SK-N-SH (cell line): ENCODE measurements at regions not wholly inside any gene's neighbourhood (a gene's known extent, or its start where the extent isn't known, plus 50 kb on each side); places are given as distances from the start of the nearest gene placed in this dataset.

Experiments
- CTCF ChIA-PET: fragments of 300-600, 350-600 bp; formaldehyde crosslinking; extraction: SDS; loops from one replicate; lab custom pipeline; 2021; lab: Yijun Ruan, JAX
- POLR2A ChIA-PET: fragments of 350-600 bp; sonication (Branson Sonifier 250); formaldehyde crosslinking; extraction: SDS; loops from one replicate; lab custom pipeline; 2020; ENCODE audit warnings: antibody characterized with exemption, inconsistent platforms; lab: Yijun Ruan, JAX
- DNase-seq: peaks from one replicate; pipeline ENCODE4 v3.0.0; 2012
- H2AFZ ChIP-seq: fragments of 200-600 bp; sonication (generic); 2 replicates; pipeline ENCODE4 v1.8.1; 2016; ENCODE audit warnings: antibody characterized with exemption, mild to moderate bottlenecking, low read depth
- H3F3A ChIP-seq: fragments of 200-600 bp; sonication (generic); replicated peaks from 2 replicates; pipeline ENCODE3; 2016; ENCODE audit warnings: antibody characterized with exemption, mild to moderate bottlenecking; ENCODE audit not compliant: insufficient read depth
- H3K27ac ChIP-seq, 2 experiments: fragments of 200-500 bp in 1 of 2; fragments of 200-600 bp in 1 of 2; sonication (Bioruptor generic) in 1 of 2; sonication (generic), shearing (Covaris generic) in 1 of 2; 2 replicates each; pipeline versions ENCODE4 v1.5.1 to v1.6.1; 2014 to 2016; ENCODE audit warnings: low read depth in 2 of 2, inconsistent platforms in 1 of 2, low read length in 1 of 2, mild to moderate bottlenecking in 1 of 2, mixed read lengths in 1 of 2
- H3K27me3 ChIP-seq: fragments of 200-600 bp; sonication (generic), shearing (Covaris generic); 2 replicates; pipeline ENCODE4 v1.6.1; 2016; ENCODE audit warnings: mixed run types; ENCODE audit not compliant: insufficient read depth
- H3K36me3 ChIP-seq, 2 experiments: fragments of 200-500 bp in 1 of 2; fragments of 200-600 bp in 1 of 2; sonication (Bioruptor generic) in 1 of 2; sonication (generic) in 1 of 2; replicated peaks in 1 of 2; 2 replicates each; pipeline versions ENCODE3 to v1.5.1; 2014 to 2016; ENCODE audit warnings: low read length in 1 of 2, mild to moderate bottlenecking in 1 of 2; ENCODE audit not compliant: insufficient read depth in 2 of 2, control insufficient read depth in 1 of 2
- H3K4me1 ChIP-seq, 2 experiments: fragments of 200-500 bp in 1 of 2; fragments of 200-600 bp in 1 of 2; sonication (Bioruptor generic) in 1 of 2; sonication (generic), shearing (Covaris generic) in 1 of 2; 2 replicates each; pipeline versions ENCODE4 v1.5.1 to v1.6.1; 2014 to 2016; ENCODE audit warnings: low read depth in 1 of 2, low read length in 1 of 2, mixed run types in 1 of 2; ENCODE audit not compliant: insufficient read depth in 2 of 2, control insufficient read depth in 1 of 2
- H3K4me2 ChIP-seq: fragments of 200-600 bp; sonication (generic), shearing (Covaris generic); 2 replicates; pipeline ENCODE4 v1.6.1; 2017; ENCODE audit warnings: mixed run types
- H3K4me3 ChIP-seq, 2 experiments: fragments of 200-500 bp in 1 of 2; fragments of 200-600 bp in 1 of 2; sonication (Bioruptor generic) in 1 of 2; sonication (generic), shearing (Covaris generic) in 1 of 2; 2 replicates each; pipeline versions ENCODE4 v1.5.1 to v1.8.1; 2014 to 2016; ENCODE audit warnings: low read depth in 2 of 2, inconsistent platforms in 1 of 2, low read length in 1 of 2, mild to moderate bottlenecking in 1 of 2, mixed read lengths in 1 of 2, moderate library complexity in 1 of 2
- H3K79me2 ChIP-seq: fragments of 200-600 bp; sonication (generic); 2 replicates; pipeline ENCODE4 v1.8.1; 2017; ENCODE audit warnings: mild to moderate bottlenecking; ENCODE audit not compliant: insufficient read depth
- H3K9ac ChIP-seq: fragments of 200-600 bp; sonication (generic); 2 replicates; pipeline ENCODE4 v1.6.1; 2017; ENCODE audit warnings: mixed run types
- H3K9me2 ChIP-seq: fragments of 200-600 bp; sonication (generic); 2 replicates; pipeline ENCODE4 v1.6.1; 2017; ENCODE audit warnings: mixed run types
- H3K9me3 ChIP-seq: fragments of 200-600 bp; sonication (generic); 2 replicates; pipeline ENCODE4 v1.6.1; 2017; ENCODE audit warnings: mixed run types, mild to moderate bottlenecking, moderate library complexity
- H4K20me1 ChIP-seq: fragments of 200-600 bp; sonication (generic); 2 replicates; pipeline ENCODE4 v1.6.1; 2017; ENCODE audit warnings: mild to moderate bottlenecking, mixed run types; ENCODE audit not compliant: insufficient read depth
- CHD2 ChIP-seq: fragments of 150-350 bp; IDR thresholded peaks from 2 replicates; pipeline ENCODE4 v1.6.1; 2018; ENCODE audit warnings: low read length; ENCODE audit not compliant: partially characterized antibody
- CTCF ChIP-seq: fragments of 200-600 bp; sonication (generic); IDR thresholded peaks from 2 replicates; pipeline ENCODE4 v1.6.1; 2017; ENCODE audit warnings: antibody characterized with exemption, mild to moderate bottlenecking, moderate library complexity
- FOXM1 ChIP-seq: IDR thresholded peaks from 2 replicates; pipeline ENCODE4 v1.4.0; 2012; ENCODE audit warnings: low read depth, mild to moderate bottlenecking
- GABPA ChIP-seq: IDR thresholded peaks from 2 replicates; pipeline ENCODE4 v1.4.0; 2012; ENCODE audit warnings: low read depth, mild to moderate bottlenecking
- JUND ChIP-seq: IDR thresholded peaks from 2 replicates; pipeline ENCODE4 v1.4.0; 2012
- NFIC ChIP-seq: IDR thresholded peaks from 2 replicates; pipeline ENCODE4 v1.4.0; 2012; ENCODE audit warnings: borderline replicate concordance
- PBX3 ChIP-seq: IDR thresholded peaks from 2 replicates; pipeline ENCODE4; 2012
- RAD21 ChIP-seq: IDR thresholded peaks from 2 replicates; pipeline ENCODE4 v1.6.1; 2012; ENCODE audit warnings: mild to moderate bottlenecking, low read length
- RFX5 ChIP-seq: IDR thresholded peaks from 2 replicates; pipeline ENCODE4 v1.6.1; 2012; ENCODE audit warnings: mild to moderate bottlenecking, improper control_type of control experiment, low read length
- USF2 ChIP-seq: fragments of 150-350 bp; IDR thresholded peaks from 2 replicates; pipeline ENCODE4 v1.6.1; 2017; ENCODE audit warnings: antibody characterized with exemption, low read length, low read depth, borderline replicate concordance
- YY1 ChIP-seq: IDR thresholded peaks from 2 replicates; pipeline ENCODE4 v1.4.0; 2012; ENCODE audit warnings: low read depth, mild to moderate bottlenecking
- WGBS: methylation state at CpG from one replicate; pipeline ENCODE4 v1.1.6; 2017; ENCODE audit warnings: low lambda C conversion rate; 5-methylcytosine and 5-hydroxymethylcytosine counted together
- TF ChIP-seq, protein P1 (sequence below): IDR thresholded peaks from 2 replicates; pipeline ENCODE4 v1.4.0; 2012; ENCODE audit warnings: low read depth, borderline replicate concordance

DNA sequence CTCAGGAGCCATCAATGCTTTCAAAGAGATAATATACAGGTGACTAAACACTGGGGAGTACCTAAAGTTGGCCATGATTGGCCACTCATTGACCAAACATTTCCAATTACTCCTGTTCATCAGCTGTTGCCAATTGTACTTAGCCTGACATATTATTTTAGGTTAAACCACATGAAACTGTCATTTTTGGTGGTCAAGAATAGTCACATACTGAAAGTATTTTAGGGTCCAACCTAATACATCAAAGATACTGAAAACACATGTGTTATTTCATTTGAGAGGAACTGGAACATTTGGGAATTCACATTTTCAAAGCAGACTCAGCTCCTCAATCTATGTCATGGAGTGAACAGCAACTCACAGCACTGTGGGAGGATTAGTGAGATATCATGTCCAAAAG, 63.9 kb upstream of the KCNA5 start (continued):
- TF ChIP-seq RAD21 (no peak), CHD2 (no peak), JUND (no peak), USF2 (no peak), FOXM1 (no peak)

DNA sequence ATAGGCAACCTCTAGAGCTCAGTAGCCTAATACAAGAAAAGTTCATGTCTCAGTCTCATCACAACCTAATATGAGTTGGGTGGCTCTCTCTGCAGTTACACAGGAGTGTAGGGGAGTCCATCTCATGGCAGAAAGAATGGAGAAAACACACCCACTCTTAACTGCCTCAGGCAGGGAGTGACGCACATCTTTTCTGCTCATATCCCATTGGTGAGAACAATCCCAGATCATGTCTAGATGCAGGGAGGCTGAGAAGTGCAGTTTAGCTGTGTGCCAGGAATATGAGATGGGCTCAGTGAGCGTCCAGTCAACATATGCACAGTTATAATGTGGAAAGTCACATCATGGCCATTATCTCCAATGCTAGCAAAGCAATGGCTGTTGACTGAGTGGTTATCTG, 59.3 kb upstream of the KCNA5 start:
- H3K79me2 ChIP-seq = no peaks in the 10 kb centered on the region
- DNase-seq = no peak
- no peak overlapping the region for H3K4me3 ChIP-seq
- POLR2A ChIA-PET = no interaction called here
- H3K36me3 ChIP-seq = no peaks in the 10 kb centered on the region
- no peaks in the 10 kb centered on the region for H3F3A ChIP-seq
- H4K20me1 ChIP-seq = no peaks in the 10 kb centered on the region
- TF ChIP-seq RFX5 (no peak), PBX3 (no peak), NFIC (no peak), JUND (no peak), CHD2 (no peak)
- TF ChIP-seq, all 33 proteins: peak for 0
- Histone ChIP-seq H3K27me3 (peaks cover 72% of the 10 kb centered on the region), H3K9ac (no peak overlapping the region), H3K4me2 (no peak overlapping the region), H3K9me3 (no peaks in the 10 kb centered on the region), H3K9me2 (no peaks in the 10 kb centered on the region), H3K27ac (no peak overlapping the region), H3K4me1 (no peaks in the 10 kb centered on the region; a peak in 1 of 4 replicates), H2AFZ (no peak overlapping the region)
- CTCF ChIA-PET = interaction anchor here (1.1 kb wide), 1 partner anchor 135 kb away, joined by 3 read pairs; no protein-coding TSS in a partner anchor
- WGBS = 29% methylated on average over 1 of the region's 2 CpGs

DNA sequence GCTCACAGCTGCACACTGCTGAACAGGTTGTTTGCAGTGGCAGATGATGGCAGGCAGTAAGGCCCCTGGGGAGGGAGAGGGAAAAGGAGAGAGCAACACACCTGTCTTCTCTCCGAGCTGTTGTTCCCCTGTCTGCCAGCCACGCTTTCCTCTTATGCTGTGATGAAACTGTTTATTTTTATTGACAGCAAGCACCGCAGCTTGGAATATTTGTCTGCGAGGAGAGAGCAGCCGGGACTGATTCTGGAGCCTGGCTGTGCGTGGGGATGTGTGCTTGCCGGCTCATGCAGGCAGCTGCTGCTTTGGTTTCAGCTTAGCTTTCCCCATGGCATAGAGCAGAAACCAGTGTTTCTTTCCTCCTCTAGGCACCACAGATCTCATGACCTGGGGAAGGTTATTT, 58.7 kb upstream of the KCNA5 start:
- no peak for DNase-seq
- ChIA-PET CTCF (no interaction called here), POLR2A (no interaction called here)
- no peak overlapping the region for H3K4me2 ChIP-seq
- no peaks in the 10 kb centered on the region for H4K20me1 ChIP-seq
- no peak overlapping the region for H3K9ac ChIP-seq
- no peak overlapping the region for H2AFZ ChIP-seq
- no peaks in the 10 kb centered on the region for H3K9me2 ChIP-seq
- H3K79me2 ChIP-seq = no peaks in the 10 kb centered on the region
- H3F3A ChIP-seq = no peaks in the 10 kb centered on the region
- H3K36me3 ChIP-seq = no peaks in the 10 kb centered on the region
- no peak overlapping the region for H3K27ac ChIP-seq
- H3K4me1 ChIP-seq = no peaks in the 10 kb centered on the region
- no peak overlapping the region for H3K4me3 ChIP-seq
- TF ChIP-seq YY1 (no peak), CTCF (no peak), GABPA (no peak), RAD21 (no peak)
- TF ChIP-seq, protein P1, sequence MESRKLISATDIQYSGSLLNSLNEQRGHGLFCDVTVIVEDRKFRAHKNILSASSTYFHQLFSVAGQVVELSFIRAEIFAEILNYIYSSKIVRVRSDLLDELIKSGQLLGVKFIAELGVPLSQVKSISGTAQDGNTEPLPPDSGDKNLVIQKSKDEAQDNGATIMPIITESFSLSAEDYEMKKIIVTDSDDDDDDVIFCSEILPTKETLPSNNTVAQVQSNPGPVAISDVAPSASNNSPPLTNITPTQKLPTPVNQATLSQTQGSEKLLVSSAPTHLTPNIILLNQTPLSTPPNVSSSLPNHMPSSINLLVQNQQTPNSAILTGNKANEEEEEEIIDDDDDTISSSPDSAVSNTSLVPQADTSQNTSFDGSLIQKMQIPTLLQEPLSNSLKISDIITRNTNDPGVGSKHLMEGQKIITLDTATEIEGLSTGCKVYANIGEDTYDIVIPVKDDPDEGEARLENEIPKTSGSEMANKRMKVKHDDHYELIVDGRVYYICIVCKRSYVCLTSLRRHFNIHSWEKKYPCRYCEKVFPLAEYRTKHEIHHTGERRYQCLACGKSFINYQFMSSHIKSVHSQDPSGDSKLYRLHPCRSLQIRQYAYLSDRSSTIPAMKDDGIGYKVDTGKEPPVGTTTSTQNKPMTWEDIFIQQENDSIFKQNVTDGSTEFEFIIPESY = no peak
- no peaks in the 10 kb centered on the region for H3K9me3 ChIP-seq
- 13% methylated on average over 7 of the region's 7 CpGs for WGBS
- peaks cover 78% of the 10 kb centered on the region for H3K27me3 ChIP-seq
